D721Med (cell line): ENCODE measurements at regions not wholly inside any gene's neighbourhood (a gene's known extent, or its start where the extent isn't known, plus 50 kb on each side); places are given as distances from the start of the nearest gene placed in this dataset.

Source experiments
- DNase-seq: peaks from one replicate; pipeline ENCODE4 v3.0.0; 2011; ENCODE audit warnings: low spot score; ENCODE audit not compliant: insufficient read length
- FAIRE-seq: peaks from 2 replicates; lab custom pipeline; 2011; peaks lifted over from hg19 to GRCh38; lab: Jason Lieb, UNC
- TF ChIP-seq, protein P1 (sequence below): IDR thresholded peaks from 2 replicates; pipeline ENCODE4 v1.5.1; 2012; ENCODE audit warnings: mild to moderate bottlenecking, control low read depth; ENCODE audit not compliant: insufficient read depth; ENCODE audit errors: missing control alignments

DNA sequence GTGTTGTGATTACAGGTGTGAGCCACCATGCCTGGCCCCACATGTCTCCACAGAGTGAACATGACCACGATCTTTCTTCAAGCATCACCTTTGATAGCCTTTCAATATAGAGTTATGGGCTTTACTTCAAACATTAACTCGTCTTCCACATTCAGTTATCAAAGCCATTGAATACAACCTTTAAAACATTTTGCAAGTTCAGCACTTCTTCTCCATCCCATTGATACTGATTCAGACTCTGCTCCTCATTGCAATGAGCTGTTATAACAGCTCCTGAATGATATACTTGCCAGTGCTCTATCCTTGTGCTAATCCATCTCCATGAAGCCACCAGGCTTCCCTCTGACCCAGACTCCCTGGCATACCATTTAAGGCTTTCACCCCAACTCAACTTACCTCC is 223.5 kb upstream of the EEA1 start:
- FAIRE-seq: no peak
- DNase-seq: no peak
- TF ChIP-seq, protein P1, sequence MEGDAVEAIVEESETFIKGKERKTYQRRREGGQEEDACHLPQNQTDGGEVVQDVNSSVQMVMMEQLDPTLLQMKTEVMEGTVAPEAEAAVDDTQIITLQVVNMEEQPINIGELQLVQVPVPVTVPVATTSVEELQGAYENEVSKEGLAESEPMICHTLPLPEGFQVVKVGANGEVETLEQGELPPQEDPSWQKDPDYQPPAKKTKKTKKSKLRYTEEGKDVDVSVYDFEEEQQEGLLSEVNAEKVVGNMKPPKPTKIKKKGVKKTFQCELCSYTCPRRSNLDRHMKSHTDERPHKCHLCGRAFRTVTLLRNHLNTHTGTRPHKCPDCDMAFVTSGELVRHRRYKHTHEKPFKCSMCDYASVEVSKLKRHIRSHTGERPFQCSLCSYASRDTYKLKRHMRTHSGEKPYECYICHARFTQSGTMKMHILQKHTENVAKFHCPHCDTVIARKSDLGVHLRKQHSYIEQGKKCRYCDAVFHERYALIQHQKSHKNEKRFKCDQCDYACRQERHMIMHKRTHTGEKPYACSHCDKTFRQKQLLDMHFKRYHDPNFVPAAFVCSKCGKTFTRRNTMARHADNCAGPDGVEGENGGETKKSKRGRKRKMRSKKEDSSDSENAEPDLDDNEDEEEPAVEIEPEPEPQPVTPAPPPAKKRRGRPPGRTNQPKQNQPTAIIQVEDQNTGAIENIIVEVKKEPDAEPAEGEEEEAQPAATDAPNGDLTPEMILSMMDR: no peak

DNA sequence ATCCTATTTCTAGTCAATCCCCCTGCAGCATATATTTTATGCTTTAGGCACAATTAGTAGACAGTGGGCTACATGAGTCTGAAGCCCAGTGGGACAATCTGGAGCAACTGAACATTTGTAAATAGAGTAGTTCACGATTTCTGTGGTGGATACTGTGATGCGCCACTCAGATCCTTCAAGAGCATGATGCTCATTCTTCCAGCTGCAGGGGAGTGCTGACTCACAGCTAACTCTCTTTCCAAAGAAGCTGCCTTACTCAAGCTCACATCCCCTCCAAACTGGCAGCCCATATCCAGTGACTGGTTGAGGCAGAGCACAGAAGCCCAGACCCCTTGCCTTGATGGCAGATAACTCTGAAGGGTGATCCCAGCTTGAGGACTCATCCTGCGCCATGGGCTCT is 224.2 kb upstream of the EEA1 start:
- no peak for DNase-seq
- TF ChIP-seq, protein P1: no peak
- FAIRE-seq: no peak

DNA sequence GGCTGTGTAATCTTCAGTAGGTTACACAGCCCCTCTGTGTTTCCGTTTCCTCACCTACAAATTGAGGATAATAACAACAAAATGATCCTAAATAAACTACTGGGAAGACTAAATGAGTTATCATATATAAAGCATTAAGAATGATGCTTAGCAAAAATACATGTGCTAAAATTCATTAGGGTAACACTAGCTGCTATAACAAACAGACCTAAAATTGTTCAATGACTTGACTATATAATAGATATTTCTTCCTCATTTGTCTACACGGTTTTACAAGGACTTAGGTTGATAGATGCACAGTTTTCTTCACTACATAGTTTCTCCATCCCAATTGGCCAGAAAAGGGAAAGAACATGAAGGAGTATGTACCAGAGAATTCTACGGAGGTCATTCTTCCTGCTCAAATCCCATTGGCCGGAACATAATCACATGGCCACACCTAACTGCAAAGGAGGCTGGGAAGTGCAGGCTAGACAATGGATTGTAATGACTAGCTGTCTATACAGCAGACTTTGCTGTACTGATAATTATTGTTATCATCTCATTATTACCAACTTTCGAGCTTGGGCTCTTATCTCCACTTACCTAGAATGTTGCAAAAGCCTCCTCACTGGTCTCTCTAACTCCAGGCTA is 223.5 kb upstream of the NUDT4 start:
- TF ChIP-seq, protein P1: no peak
- FAIRE-seq: no peak

DNA sequence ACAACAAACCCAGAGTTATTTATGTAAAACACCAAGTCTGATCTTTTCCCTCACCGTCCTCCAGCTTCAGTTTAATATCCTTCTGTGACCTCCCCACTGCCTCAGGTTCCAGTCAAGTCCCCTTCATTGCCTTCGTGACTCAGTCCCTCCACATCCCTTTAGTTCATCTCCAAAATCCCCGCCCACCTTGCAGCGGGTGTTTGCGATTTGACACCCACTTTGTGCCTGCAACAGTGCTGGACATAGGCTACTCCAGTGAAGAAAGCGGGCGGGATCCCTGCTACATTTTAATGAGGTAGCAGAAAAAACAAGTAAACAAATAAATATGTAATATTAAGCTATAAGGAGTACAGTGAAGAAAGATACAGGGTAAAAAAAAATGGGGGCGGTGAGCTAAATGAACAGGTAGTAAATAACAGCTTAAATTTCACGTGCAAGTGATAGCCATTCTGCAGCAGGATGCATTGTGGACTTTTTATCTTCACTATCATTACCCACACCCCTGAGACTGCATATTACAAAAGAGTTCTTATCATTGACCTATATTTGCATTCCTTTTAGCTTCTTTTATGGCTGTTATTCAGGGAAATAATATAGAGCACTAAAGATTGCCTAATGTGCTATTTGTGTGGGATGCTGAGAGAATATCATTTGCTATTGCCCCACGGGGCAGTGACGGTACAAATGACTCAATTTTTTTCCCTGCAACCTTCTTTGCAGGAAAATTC is 222.8 kb upstream of the NUDT4 start:
- FAIRE-seq (no peak), DNase-seq (no peak)
- TF ChIP-seq, protein P1: no peak

More for the DNA sequence above, 223.5 kb upstream of the NUDT4 start:
- DNase-seq: no peak

DNA sequence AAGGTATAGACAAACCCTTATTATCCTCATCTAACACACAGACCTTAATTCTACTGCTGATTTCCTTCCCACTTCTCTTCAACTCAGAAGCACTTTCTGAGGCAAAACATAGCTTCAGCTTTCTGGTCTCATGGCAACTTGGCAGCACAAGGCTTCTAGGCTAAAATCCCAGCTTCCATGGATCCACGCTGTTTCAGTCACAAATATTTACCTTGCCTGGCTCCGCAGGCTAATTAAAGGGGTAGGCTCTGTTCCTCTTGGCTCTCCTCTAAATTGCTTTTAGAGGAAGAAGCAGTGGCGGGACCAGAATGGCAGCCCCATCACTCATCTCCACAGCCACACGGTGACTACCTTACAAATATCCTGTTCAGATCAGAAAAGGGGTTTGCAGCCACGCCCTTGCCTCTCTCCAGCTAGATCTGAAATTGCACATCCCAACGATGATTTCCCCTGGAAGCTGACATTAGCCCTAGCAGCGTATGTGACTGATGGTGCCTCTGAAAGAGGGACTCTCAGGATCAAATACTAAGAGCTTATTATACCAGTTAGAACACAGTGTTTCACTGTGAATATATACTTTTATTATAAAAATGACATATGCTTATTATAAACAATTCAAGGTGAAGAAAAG is 221.5 kb upstream of the NUDT4 start:
- FAIRE-seq: no peak
- no peak for DNase-seq
- TF ChIP-seq, protein P1: no peak

DNA sequence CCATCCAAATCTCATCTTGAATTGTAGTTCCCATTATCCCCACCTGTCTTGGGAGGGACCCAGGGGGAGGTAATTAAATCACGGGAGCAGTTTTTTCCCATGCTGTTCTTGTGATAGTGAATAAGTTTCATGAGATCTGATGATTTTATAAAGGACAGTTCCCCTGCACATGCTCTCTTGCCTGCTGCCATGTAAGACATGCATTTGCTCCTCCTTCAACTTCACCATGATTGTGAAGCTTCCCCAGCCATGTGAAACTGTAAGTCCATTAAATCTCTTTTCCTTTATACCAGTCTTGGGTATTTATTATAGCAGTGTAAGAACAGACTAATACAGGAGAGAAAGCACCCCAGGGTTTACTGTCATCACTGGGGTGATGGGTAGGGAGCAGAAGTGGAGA is 220.4 kb upstream of the NUDT4 start:
- TF ChIP-seq, protein P1: no peak
- FAIRE-seq (no peak), DNase-seq (no peak)
